Small intestine (tissue), 7 donors: ENCODE measurements at regions not wholly inside any gene's neighbourhood (a gene's known extent, or its start where the extent isn't known, plus 50 kb on each side); places are given as distances from the start of the nearest gene placed in this dataset.

Experiments used
- DNase-seq, 2 donors: peaks; one replicate each; pipeline versions ENCODE4 v3.0.0 to v3.0.0-alpha.2; 2013
- FAIRE-seq: peaks from 2 replicates; lab custom pipeline; 2012; peaks lifted over from hg19 to GRCh38; lab: Jason Lieb, UNC
- H3K27ac ChIP-seq, 3 donors: one replicate each; pipeline ENCODE4 v1.5.1; 2013; ENCODE audit warnings: low read length in 2 of 3, mild to moderate bottlenecking in 2 of 3, control low read depth in 1 of 3, inconsistent platforms in 1 of 3, low read depth in 1 of 3, moderate library complexity in 1 of 3
- H3K27me3 ChIP-seq, 3 donors: one replicate each; pipeline ENCODE4 v1.6.1; 2013; ENCODE audit warnings: low read length in 3 of 3, inconsistent platforms in 1 of 3; ENCODE audit not compliant: control insufficient read depth in 3 of 3, insufficient read depth in 3 of 3
- H3K36me3 ChIP-seq, 3 donors: one replicate each; pipeline ENCODE4 v1.6.1; 2013; ENCODE audit warnings: low read length in 3 of 3, inconsistent platforms in 1 of 3, low read depth in 1 of 3, mild to moderate bottlenecking in 1 of 3, moderate library complexity in 1 of 3; ENCODE audit not compliant: control insufficient read depth in 3 of 3, insufficient read depth in 2 of 3
- H3K4me1 ChIP-seq, 3 donors: one replicate each; pipeline ENCODE4 v1.6.1; 2013; ENCODE audit warnings: low read length in 2 of 3, inconsistent platforms in 1 of 3, low read depth in 1 of 3, mild to moderate bottlenecking in 1 of 3, moderate library complexity in 1 of 3; ENCODE audit not compliant: control insufficient read depth in 3 of 3, insufficient read depth in 2 of 3
- H3K4me3 ChIP-seq, 3 donors: one replicate each; pipeline ENCODE4 v1.5.1; 2013; ENCODE audit warnings: low read length in 3 of 3, control low read depth in 1 of 3, inconsistent platforms in 1 of 3, low read depth in 1 of 3, mild to moderate bottlenecking in 1 of 3, moderate library complexity in 1 of 3
- H3K9me3 ChIP-seq, 2 donors: one replicate each; pipeline ENCODE4 v1.6.1; 2013; ENCODE audit warnings: low read depth in 1 of 2, low read length in 1 of 2; ENCODE audit not compliant: control insufficient read depth in 2 of 2, insufficient read depth in 1 of 2
- WGBS, 3 donors: extraction: QIAGEN DNeasy Blood & Tissue Kit; methylation state at CpG; one replicate each; pipeline ENCODE4 v1.1.7; 2013; 5-methylcytosine and 5-hydroxymethylcytosine counted together
- donor health status: healthy with polysubstance abuse.
- donor health status: control.
- donor health status: control.
- donor health status: Bipolar disorder and iron deficiency.
- donor health status: healthy.

DNA sequence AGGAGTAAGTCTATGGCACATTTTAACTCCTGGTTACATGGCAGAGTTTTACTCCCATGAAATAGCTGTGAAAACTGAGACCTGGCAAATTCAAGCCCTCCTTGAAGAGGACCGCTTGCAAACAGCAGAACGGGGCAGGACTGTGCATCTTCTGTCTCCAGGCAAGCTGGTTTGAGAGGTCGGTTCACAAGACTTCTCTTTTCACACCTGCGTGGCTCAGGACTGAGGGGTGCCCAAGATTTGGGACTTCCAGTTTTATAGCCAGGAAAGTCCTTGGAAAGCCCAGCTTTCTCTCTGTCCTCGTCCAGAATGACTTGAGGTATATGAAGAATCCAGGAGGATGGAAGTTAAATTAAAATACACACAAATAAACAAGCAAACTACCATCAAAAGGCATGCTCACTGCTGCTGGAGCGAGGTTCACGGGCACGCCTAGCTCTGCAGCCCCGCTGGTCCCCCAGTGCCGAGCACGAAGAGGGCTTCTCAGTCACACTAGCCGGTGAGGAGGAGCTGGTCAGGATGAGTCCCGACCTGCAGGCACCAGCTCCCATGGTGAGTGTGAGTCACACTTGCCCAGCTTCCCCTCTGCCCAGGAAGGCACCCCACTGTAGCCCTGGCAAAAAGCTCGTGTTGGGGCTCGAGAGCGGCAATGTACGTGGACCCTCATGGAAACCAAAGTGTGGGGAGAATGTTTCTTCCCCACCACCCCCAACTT is 1382.4 kb downstream of the BRD1 start:
- 73 to 80% (median 73%) methylated on average over 17 of the region's 17 CpGs for WGBS, 3 donors
- Histone ChIP-seq H3K9me3 (no peaks in the 10 kb centered on the region), H3K27ac (no peak overlapping the region), H3K27me3 (no peaks in the 10 kb centered on the region), H3K36me3 (no peaks in the 10 kb centered on the region), H3K4me1 (no peaks in the 10 kb centered on the region), H3K4me3 (no peak overlapping the region)
- no peak for FAIRE-seq
- no peak for DNase-seq

DNA sequence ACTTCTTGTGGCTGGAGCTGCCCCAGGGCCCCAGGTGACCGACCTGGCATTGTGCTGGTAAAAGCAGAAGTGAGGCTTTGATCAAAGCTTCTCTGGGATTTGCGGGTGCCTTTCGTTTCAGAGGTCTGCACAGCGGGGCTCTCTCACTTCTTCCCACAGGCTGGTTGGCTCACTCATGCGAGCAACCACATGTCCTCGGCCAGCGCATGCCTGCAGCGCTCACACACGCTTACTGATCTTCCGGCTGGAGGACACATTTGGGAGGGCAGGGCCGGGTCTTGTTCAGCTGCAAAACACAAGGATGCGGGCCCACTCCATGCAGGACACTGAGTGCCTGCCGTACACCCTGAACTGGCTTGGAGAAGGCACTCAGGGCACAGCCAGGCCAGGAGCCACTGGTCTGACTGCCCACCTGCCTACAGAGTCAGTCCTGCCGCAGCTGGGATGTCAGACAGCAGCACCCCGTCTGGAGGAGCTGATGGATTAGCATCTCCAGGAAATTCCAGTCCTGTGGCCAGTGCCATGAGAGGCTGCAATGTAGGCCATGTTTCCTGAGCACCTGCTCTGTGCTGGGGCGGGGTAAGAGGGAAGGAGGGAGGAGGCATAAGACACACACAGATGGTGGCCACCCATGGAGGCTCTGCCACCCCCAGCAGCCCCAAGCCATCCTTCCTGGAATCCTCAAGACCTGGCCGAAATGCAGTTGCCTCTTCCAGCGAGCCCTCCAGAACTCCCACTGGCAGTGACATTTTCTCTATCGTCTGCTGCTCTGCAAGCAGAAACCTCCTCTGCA is 1383.2 kb downstream of the BRD1 start:
- no peaks in the 10 kb centered on the region for H3K27me3 ChIP-seq
- H3K9me3 ChIP-seq: no peaks in the 10 kb centered on the region
- FAIRE-seq (no peak), DNase-seq (no peak)
- 66 to 78% (median 72%) methylated on average over 19 of the region's 19 CpGs for WGBS, 3 donors
- no peaks in the 10 kb centered on the region for H3K36me3 ChIP-seq
- no peak overlapping the region for H3K4me3 ChIP-seq
- no peak overlapping the region for H3K27ac ChIP-seq
- H3K4me1 ChIP-seq: no peaks in the 10 kb centered on the region

DNA sequence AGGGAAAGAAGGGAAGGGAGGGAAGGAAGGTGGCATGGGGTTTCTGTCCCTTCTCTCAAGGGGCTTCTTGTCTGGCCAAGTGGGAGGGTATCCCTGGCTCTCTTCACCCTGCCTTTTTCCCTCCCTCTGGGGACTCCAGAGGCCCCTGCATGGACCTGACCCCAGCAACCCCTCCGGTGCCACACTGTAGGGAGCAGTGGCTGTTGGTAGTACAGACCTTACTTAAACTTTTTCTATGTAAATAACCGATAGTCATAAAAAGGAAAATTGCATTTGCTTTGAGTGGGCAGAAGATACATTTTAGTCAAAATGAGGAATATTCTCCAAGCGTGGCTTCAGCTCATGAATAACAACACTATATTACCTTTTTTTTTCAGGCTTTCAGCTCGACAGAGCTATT is 1384.0 kb downstream of the BRD1 start:
- no peak for DNase-seq
- FAIRE-seq: no peak
- H3K36me3 ChIP-seq: no peaks in the 10 kb centered on the region

DNA sequence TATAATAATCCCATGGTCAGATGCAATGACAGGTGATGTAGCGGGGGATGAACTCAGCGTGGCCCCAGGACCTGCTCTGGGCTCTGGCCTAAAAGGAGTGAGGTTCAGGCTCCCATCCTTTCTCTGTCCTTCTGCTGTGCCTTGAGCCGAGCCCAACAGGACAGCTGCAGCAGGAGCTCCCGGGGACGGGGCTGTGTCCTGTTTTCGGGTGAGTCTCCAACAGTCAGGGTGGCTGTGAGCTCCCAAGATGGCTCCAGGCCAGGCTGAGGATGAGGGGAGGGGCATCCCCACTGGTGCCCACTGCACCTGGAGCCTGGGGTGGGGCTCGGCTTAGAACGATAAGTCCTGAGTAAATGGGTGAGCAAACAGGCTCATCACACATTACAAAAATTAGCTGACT is 1385.0 kb downstream of the BRD1 start:
- no peaks in the 10 kb centered on the region for H3K36me3 ChIP-seq
- no peak overlapping the region for H3K27ac ChIP-seq
- FAIRE-seq: no peak
- H3K4me3 ChIP-seq: no peak overlapping the region
- H3K27me3 ChIP-seq: no peaks in the 10 kb centered on the region
- no peaks in the 10 kb centered on the region for H3K9me3 ChIP-seq
- DNase-seq: no peak
- H3K4me1 ChIP-seq: no peaks in the 10 kb centered on the region
- 58 to 76% (median 68%) methylated on average over 8 of the region's 8 CpGs for WGBS, 3 donors

More for the DNA sequence above, 1384.0 kb downstream of the BRD1 start:
- H3K27ac ChIP-seq: no peak overlapping the region
- H3K9me3 ChIP-seq: no peaks in the 10 kb centered on the region
- 74 to 82% (median 76%) methylated on average over 4 of the region's 4 CpGs for WGBS, 3 donors
- no peaks in the 10 kb centered on the region for H3K4me1 ChIP-seq
- no peak overlapping the region for H3K4me3 ChIP-seq
- no peaks in the 10 kb centered on the region for H3K27me3 ChIP-seq

DNA sequence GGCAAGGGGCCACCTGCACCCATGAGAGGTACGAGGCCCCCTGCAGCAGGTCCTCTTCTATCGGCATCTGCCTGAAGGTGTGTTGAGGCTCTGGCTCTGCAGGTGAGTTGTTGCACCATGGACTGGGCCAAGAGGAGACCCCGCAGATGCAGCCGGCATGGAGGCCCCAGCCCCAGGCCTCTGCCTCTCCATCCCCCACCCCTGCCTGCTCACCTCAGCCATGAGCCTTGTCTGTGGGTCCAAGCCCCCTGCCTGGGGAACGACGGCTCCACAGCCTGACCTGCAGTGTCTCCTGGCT is 1386.2 kb downstream of the BRD1 start:
- no peak overlapping the region for H3K4me3 ChIP-seq
- WGBS, 3 donors: 73 to 76% (median 75%) methylated on average over 6 of the region's 6 CpGs
- no peak overlapping the region for H3K27ac ChIP-seq
- no peaks in the 10 kb centered on the region for H3K9me3 ChIP-seq
- no peak for FAIRE-seq
- no peak for DNase-seq
- no peaks in the 10 kb centered on the region for H3K4me1 ChIP-seq
- no peaks in the 10 kb centered on the region for H3K36me3 ChIP-seq
- no peaks in the 10 kb centered on the region for H3K27me3 ChIP-seq

DNA sequence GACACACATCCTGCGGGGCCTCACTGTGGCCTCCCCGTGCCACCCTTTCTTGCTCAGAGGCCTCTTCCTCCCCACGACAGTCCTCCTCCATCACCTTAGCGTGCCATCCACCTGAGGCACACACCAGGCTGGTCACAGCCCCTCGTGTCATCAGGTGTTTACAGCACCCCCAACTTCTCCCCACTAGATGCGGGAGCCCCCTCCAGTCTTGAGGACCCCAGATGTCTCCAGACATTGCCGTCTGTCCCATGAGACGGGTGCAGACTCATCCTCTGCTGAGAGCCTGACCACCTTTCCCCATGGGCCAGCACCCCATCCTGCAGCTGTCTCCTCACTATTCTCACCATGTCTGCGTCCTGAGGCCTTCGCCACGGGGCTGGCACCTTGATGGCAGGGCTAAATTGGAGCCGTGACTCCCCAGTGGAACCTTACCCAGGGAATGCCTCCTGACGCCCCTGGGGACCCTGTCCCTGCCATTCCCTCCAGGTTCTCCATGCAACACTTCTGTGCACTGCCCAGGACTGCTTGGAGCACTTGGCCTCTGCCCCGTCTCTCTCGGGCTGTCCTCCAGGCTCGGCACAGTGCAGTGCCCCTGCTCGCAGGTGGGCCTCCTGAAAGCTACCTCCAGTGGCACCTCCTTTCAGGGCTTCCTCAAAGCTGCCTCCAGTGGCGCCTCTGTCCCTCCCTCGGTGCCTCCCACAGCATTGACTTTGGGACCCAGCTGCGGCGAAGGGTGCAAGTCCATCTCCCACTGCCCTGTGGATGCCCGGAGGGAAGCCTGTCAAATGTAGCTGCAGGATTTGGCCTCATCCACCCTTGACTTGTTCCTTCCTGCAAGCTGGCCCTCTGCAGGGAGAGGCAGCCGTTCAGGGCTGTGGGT is 1386.8 kb downstream of the BRD1 start:
- FAIRE-seq (no peak), DNase-seq (no peak)
- 77 to 85% (median 78%) methylated on average over 23 of the region's 23 CpGs for WGBS, 3 donors

DNA sequence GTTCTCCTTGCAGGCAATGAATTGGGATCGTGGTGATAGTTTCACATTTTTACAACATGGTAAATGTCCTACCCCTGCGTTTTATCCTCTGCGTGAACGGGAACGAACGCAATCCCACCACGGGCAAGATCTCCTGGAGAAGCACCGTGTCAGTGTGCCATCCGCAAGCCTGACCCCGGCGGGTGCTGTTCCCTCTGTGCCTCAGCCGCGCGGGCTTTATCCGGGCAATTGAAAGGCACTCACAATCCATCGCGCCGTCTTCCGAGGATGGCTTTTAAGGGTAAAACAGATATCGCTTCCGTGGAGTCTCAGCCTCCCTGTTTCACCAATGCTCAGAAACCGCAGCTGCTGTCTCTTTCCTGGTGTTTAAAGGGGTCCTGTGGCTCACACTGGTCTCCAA is 1387.5 kb downstream of the BRD1 start:
- FAIRE-seq (no peak), DNase-seq (no peak)
- no peaks in the 10 kb centered on the region for H3K4me1 ChIP-seq
- H3K4me3 ChIP-seq: no peak overlapping the region
- no peaks in the 10 kb centered on the region for H3K9me3 ChIP-seq
- no peaks in the 10 kb centered on the region for H3K27me3 ChIP-seq
- WGBS, 3 donors: 87 to 92% (median 89%) methylated on average over 22 of the region's 22 CpGs
- no peaks in the 10 kb centered on the region for H3K36me3 ChIP-seq
- H3K27ac ChIP-seq: no peak overlapping the region

More for the DNA sequence above, 1386.8 kb downstream of the BRD1 start:
- no peaks in the 10 kb centered on the region for H3K36me3 ChIP-seq
- H3K4me3 ChIP-seq: no peak overlapping the region
- H3K27me3 ChIP-seq: no peaks in the 10 kb centered on the region
- no peaks in the 10 kb centered on the region for H3K4me1 ChIP-seq
- H3K9me3 ChIP-seq: no peaks in the 10 kb centered on the region
- no peak overlapping the region for H3K27ac ChIP-seq

DNA sequence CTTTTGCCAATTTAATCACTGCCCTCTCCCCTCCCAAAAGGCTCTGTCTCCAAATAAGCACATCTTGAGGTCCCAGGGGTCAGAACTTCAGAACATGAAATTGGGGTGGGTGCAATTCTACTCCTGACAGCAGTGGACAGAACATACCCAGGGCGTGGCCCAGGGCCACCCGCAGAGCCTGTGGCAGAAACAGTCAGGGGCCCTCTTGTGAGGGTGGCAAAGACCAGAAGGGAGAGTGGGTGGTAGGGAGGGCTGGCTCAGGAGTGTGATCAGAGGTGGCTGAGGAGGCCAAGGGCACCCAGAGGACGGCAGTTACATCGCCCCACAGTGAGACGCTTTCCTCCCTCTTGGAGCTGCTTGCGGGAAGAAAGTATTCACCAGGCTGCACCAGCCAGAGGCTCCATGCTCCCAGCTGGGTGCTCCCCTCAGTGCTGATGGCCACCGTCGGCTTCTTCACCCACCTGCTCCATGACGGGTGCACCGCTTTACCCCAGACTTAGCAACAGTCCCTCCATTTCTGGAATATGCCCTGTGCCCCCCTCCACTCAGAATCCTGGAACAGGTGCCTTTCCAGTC is 1388.0 kb downstream of the BRD1 start:
- Histone ChIP-seq H3K9me3 (no peaks in the 10 kb centered on the region), H3K4me3 (no peak overlapping the region), H3K4me1 (no peaks in the 10 kb centered on the region), H3K36me3 (no peaks in the 10 kb centered on the region), H3K27ac (no peak overlapping the region), H3K27me3 (no peaks in the 10 kb centered on the region)
- DNase-seq (no peak), FAIRE-seq (no peak)
- 80 to 87% (median 84%) methylated on average over 9 to 10 of the region's 10 CpGs for WGBS, 3 donors
